ENCODE measurements at regions not wholly inside any gene's neighbourhood (a gene's known extent, or its start where the extent isn't known, plus 50 kb on each side); places are given as distances from the start of the nearest gene placed in this dataset.

- DNase-seq (ENCODE audit: low spot score) = no peak
Observed at GRCh38 chr14:35456261-35456660, 51.7 kb upstream of the NFKBIA start.

- no peak for DNase-seq (ENCODE audit: low spot score)
Observed at GRCh38 chr14:35458442-35458841, 53.9 kb upstream of the NFKBIA start.

GRCh38 chr14:35459776-35460175 lies 55.2 kb upstream of the NFKBIA start:
- DNase-seq (ENCODE audit: low spot score) = no peak

GRCh38 chr14:35470755-35471154 lies 63.2 kb upstream of the INSM2 start:
- DNase-seq (ENCODE audit: low spot score) = peak; percentile 5

GRCh38 chr14:35471803-35472202 lies 62.2 kb upstream of the INSM2 start:
- DNase-seq (ENCODE audit: low spot score) = no peak

GRCh38 chr14:35474323-35474722 lies 59.6 kb upstream of the INSM2 start:
- no peak for DNase-seq (ENCODE audit: low spot score)

- DNase-seq (ENCODE audit: low spot score) = no peak
Observed at GRCh38 chr14:35480119-35480769, 53.7 kb upstream of the INSM2 start.

GRCh38 chr14:35482994-35483515 lies 50.9 kb upstream of the INSM2 start:
- peak; percentile 10 for DNase-seq (ENCODE audit: low spot score)

Data from HuH-7 (cell line).